ENCODE measurements at regions not wholly inside any gene's neighbourhood (a gene's known extent, or its start where the extent isn't known, plus 50 kb on each side); places are given as distances from the start of the nearest gene placed in this dataset.

- no peaks in the 10 kb centered on the region for H3K4me1 ChIP-seq
Observed at GRCh38 chr18:41347057-41347456, 608.0 kb upstream of the PIK3C3 start.

GRCh38 chr18:41343808-41344207, 611.2 kb upstream of the PIK3C3 start:
- TF ChIP-seq POLR2A (IDR thresholded peaks at IDR 0.05), result no peak
- no peak for TF ChIP-seq EP300 (IDR thresholded peaks at IDR 0.05)
- no peak for TF ChIP-seq CTCF (IDR thresholded peaks at IDR 0.05)
- no peak for TF ChIP-seq POLR2AphosphoS5 (IDR thresholded peaks at IDR 0.05)
- no peak for DNase-seq (ENCODE audit: low spot score in 2 of 2)
- Histone ChIP-seq H3K4me1 (no peaks in the 10 kb centered on the region), H3K9me3 (no peaks in the 10 kb centered on the region), H3K27ac (no peak overlapping the region), H3K4me3 (no peak overlapping the region), H3K27me3 (no peaks in the 10 kb centered on the region), H3K36me3 (no peaks in the 10 kb centered on the region)
- WGBS, result 86% methylated on average over 4 of the region's 4 CpGs

More at GRCh38 chr18:41347057-41347456, 608.0 kb upstream of the PIK3C3 start:
- TF ChIP-seq POLR2AphosphoS5 (IDR thresholded peaks at IDR 0.05) (no peak), POLR2A (IDR thresholded peaks at IDR 0.05) (no peak), EP300 (IDR thresholded peaks at IDR 0.05) (no peak), CTCF (IDR thresholded peaks at IDR 0.05) (no peak)
- DNase-seq (ENCODE audit: low spot score in 2 of 2), result no peak
- H3K9me3 ChIP-seq, result no peaks in the 10 kb centered on the region
- no peaks in the 10 kb centered on the region for H3K36me3 ChIP-seq
- H3K27me3 ChIP-seq, result no peaks in the 10 kb centered on the region
- no peak overlapping the region for H3K27ac ChIP-seq
- WGBS, result 87% methylated on average over 3 of the region's 3 CpGs
- H3K4me3 ChIP-seq, result no peak overlapping the region

- no peaks in the 10 kb centered on the region for H3K36me3 ChIP-seq
- TF ChIP-seq POLR2AphosphoS5 (IDR thresholded peaks at IDR 0.05), result no peak
- TF ChIP-seq POLR2A (IDR thresholded peaks at IDR 0.05), result no peak
- TF ChIP-seq CTCF (IDR thresholded peaks at IDR 0.05), result no peak
- no peak for TF ChIP-seq EP300 (IDR thresholded peaks at IDR 0.05)
- DNase-seq (ENCODE audit: low spot score in 2 of 2), result no peak
- H3K4me3 ChIP-seq, result no peak overlapping the region
- H3K27ac ChIP-seq, result no peak overlapping the region
- H3K4me1 ChIP-seq, result no peaks in the 10 kb centered on the region
- 17% methylated on average over 1 of the region's 1 CpG for WGBS
- H3K9me3 ChIP-seq, result no peaks in the 10 kb centered on the region
- no peaks in the 10 kb centered on the region for H3K27me3 ChIP-seq
Observed at GRCh38 chr18:41338341-41338740, 616.7 kb upstream of the PIK3C3 start.

GRCh38 chr18:41331661-41332060, 623.4 kb upstream of the PIK3C3 start:
- no peaks in the 10 kb centered on the region for H3K9me3 ChIP-seq
- no peaks in the 10 kb centered on the region for H3K4me1 ChIP-seq
- no peak overlapping the region for H3K4me3 ChIP-seq
- WGBS, result 93% methylated on average over 1 of the region's 1 CpG
- no peak for DNase-seq (ENCODE audit: low spot score in 2 of 2)
- H3K27me3 ChIP-seq, result no peaks in the 10 kb centered on the region
- no peak overlapping the region for H3K27ac ChIP-seq
- TF ChIP-seq POLR2AphosphoS5 (IDR thresholded peaks at IDR 0.05) (no peak), POLR2A (IDR thresholded peaks at IDR 0.05) (no peak), EP300 (IDR thresholded peaks at IDR 0.05) (no peak)
- no peaks in the 10 kb centered on the region for H3K36me3 ChIP-seq

- no peaks in the 10 kb centered on the region for H3K27me3 ChIP-seq
- no peak for TF ChIP-seq EP300 (IDR thresholded peaks at IDR 0.05)
- DNase-seq (ENCODE audit: low spot score in 2 of 2), result no peak
- no peaks in the 10 kb centered on the region for H3K9me3 ChIP-seq
- 61% methylated on average over 2 of the region's 2 CpGs for WGBS
- no peak overlapping the region for H3K27ac ChIP-seq
- no peaks in the 10 kb centered on the region for H3K4me1 ChIP-seq
- H3K36me3 ChIP-seq, result no peaks in the 10 kb centered on the region
- H3K4me3 ChIP-seq, result no peak overlapping the region
Observed at GRCh38 chr18:41326311-41326710, 628.7 kb upstream of the PIK3C3 start.

GRCh38 chr18:41324934-41325333, 630.1 kb upstream of the PIK3C3 start:
- no peaks in the 10 kb centered on the region for H3K36me3 ChIP-seq
- H3K9me3 ChIP-seq, result no peaks in the 10 kb centered on the region
- 86% methylated on average over 2 of the region's 2 CpGs for whole genome bisulfite sequencing
- no peak for DNase-seq (ENCODE audit: low spot score in 2 of 2)
- H3K4me1 ChIP-seq, result no peaks in the 10 kb centered on the region
- no peaks in the 10 kb centered on the region for H3K27me3 ChIP-seq
- H3K4me3 ChIP-seq, result no peak overlapping the region
- TF ChIP-seq POLR2AphosphoS5 (IDR thresholded peaks at IDR 0.05) (no peak), POLR2A (IDR thresholded peaks at IDR 0.05) (no peak), EP300 (IDR thresholded peaks at IDR 0.05) (no peak)
- no peak overlapping the region for H3K27ac ChIP-seq
